PC-9 (cell line): ENCODE measurements at regions not wholly inside any gene's neighbourhood (a gene's known extent, or its start where the extent isn't known, plus 50 kb on each side); places are given as distances from the start of the nearest gene placed in this dataset.

ENCODE experiments used
- EZH2 ChIP-seq: fragments of 200-600 bp; sonication (generic); IDR thresholded peaks from 2 replicates; pipeline ENCODE4 v1.8.0; 2017; ENCODE audit warnings: antibody characterized with exemption, low read depth
- TF ChIP-seq, protein P1 (sequence below): fragments of 200-600 bp; sonication (generic); conservative IDR thresholded peaks from 2 replicates; pipeline ENCODE4 v1.6.1; 2017; ENCODE audit warnings: mixed run types, antibody characterized with exemption, mild to moderate bottlenecking, moderate library complexity

DNA sequence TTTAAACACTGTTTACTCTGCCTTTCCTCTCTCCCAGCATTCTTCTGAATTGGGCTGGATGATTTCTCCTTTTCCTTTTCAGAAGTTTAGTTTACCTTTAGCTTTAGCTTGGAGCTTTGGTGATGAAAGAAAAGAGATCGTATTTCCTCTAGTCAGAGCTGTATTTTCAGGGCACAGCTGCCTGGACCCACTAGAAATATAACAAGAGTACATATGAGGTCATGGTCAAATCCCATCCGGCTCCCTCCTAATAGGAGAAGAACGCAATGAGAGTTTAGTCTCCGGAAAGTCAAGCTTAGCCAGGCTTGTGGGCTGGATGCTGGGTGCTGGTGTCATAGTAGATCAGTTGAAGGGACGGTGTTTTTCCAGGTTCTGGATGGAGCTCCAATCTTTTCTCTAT is 177.1 kb upstream of the PFN2 start:
- TF ChIP-seq, protein P1, sequence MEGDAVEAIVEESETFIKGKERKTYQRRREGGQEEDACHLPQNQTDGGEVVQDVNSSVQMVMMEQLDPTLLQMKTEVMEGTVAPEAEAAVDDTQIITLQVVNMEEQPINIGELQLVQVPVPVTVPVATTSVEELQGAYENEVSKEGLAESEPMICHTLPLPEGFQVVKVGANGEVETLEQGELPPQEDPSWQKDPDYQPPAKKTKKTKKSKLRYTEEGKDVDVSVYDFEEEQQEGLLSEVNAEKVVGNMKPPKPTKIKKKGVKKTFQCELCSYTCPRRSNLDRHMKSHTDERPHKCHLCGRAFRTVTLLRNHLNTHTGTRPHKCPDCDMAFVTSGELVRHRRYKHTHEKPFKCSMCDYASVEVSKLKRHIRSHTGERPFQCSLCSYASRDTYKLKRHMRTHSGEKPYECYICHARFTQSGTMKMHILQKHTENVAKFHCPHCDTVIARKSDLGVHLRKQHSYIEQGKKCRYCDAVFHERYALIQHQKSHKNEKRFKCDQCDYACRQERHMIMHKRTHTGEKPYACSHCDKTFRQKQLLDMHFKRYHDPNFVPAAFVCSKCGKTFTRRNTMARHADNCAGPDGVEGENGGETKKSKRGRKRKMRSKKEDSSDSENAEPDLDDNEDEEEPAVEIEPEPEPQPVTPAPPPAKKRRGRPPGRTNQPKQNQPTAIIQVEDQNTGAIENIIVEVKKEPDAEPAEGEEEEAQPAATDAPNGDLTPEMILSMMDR = no peak
- TF ChIP-seq EZH2 = no peak
